K562 (cell line): ENCODE measurements at regions not wholly inside any gene's neighbourhood (a gene's known extent, or its start where the extent isn't known, plus 50 kb on each side); places are given as distances from the start of the nearest gene placed in this dataset.

ENCODE experiments used
- ATAC-seq: fragments of 200-7000 bp; cut with Tn5 transposase; 3 replicates; pipeline ENCODE4 v1.9.1; 2020; ENCODE audit warnings: moderate library complexity
- BruUV-seq: library from RNA; stranded (reverse); fragments of 400-500 nt; replicated peaks from 2 replicates; lab custom pipeline; 2021; lab: Mats Ljungman, UMichigan
- CTCF ChIA-PET: fragments of 300-600 bp; formaldehyde crosslinking; extraction: SDS; loops from one replicate; lab custom pipeline; 2021; ENCODE audit warnings: low intra/inter-chr PET ratio; lab: Yijun Ruan, JAX
- POLR2A ChIA-PET: fragments of 300-600, 350-650 bp; sonication (Branson Sonifier 250); formaldehyde crosslinking; extraction: SDS; loops from one replicate; lab custom pipeline; 2021; ENCODE audit warnings: antibody characterized with exemption, inconsistent platforms; lab: Yijun Ruan, JAX
- DNase-seq, 4 experiments: peaks; one replicate each; pipeline versions ENCODE4 v3.0.0 to v3.0.0-alpha.2; 2011 to 2018; ENCODE audit warnings: low spot score in 3 of 4, mixed read lengths in 3 of 4; ENCODE audit errors: extremely low read depth in 1 of 4
- FAIRE-seq: peaks from 2 replicates; lab custom pipeline; 2011; peaks lifted over from hg19 to GRCh38; lab: Jason Lieb, UNC
- H2AFZ ChIP-seq: 2 replicates; pipeline ENCODE4 v1.6.0; 2011; ENCODE audit warnings: low read depth, low read length, control low read depth, inconsistent platforms
- H3K27ac ChIP-seq: fragments of 200-600 bp; 3 replicates; pipeline ENCODE4 v1.8.0; 2011; ENCODE audit warnings: low read depth, mild to moderate bottlenecking, control low read depth, inconsistent platforms, low read length, moderate library complexity, mixed read lengths; ENCODE audit errors: extremely low read depth
- H3K27me3 ChIP-seq, 2 experiments: fragments of 300-600 bp in 1 of 2; 2 replicates in 1 of 2; 3 replicates in 1 of 2; pipeline versions ENCODE4 v1.6.0 to v1.8.0; 2011; ENCODE audit warnings: inconsistent platforms in 2 of 2, low read length in 2 of 2, mild to moderate bottlenecking in 1 of 2, mixed read lengths in 1 of 2, moderate library complexity in 1 of 2; ENCODE audit not compliant: control insufficient read depth in 2 of 2, insufficient read depth in 2 of 2
- H3K36me3 ChIP-seq: fragments of 300-600 bp; 3 replicates; pipeline ENCODE4 v1.8.0; 2011; ENCODE audit warnings: mild to moderate bottlenecking, low read length, inconsistent platforms; ENCODE audit not compliant: control insufficient read depth, insufficient read depth
- H3K4me1 ChIP-seq, 2 experiments: fragments of 200-600 bp in 1 of 2; replicated peaks in 1 of 2; 2 replicates in 1 of 2; 3 replicates in 1 of 2; pipeline versions ENCODE4 v1.5.1 to v1.8.0; 2011; ENCODE audit warnings: inconsistent platforms in 2 of 2, low read length in 2 of 2, mild to moderate bottlenecking in 1 of 2, mixed read lengths in 1 of 2, moderate library complexity in 1 of 2; ENCODE audit not compliant: control insufficient read depth in 2 of 2, insufficient read depth in 2 of 2
- H3K4me2 ChIP-seq: 2 replicates; pipeline ENCODE4 v1.6.1; 2011; ENCODE audit warnings: low read length, control low read depth, inconsistent platforms, mixed read lengths; ENCODE audit not compliant: insufficient read depth
- H3K4me3 ChIP-seq: fragments of 200-600 bp; sonication (generic), shearing (Covaris generic); 2 replicates; pipeline ENCODE4 v1.5.1; 2016; ENCODE audit warnings: control low read depth, inconsistent platforms
- H3K79me2 ChIP-seq: fragments of 200-600 bp; 3 replicates; pipeline ENCODE4 v1.8.0; 2011; ENCODE audit warnings: low read length, inconsistent platforms; ENCODE audit not compliant: control insufficient read depth, insufficient read depth
- H3K9ac ChIP-seq, 2 experiments: 2 replicates each; pipeline versions ENCODE4 v1.6.0 to v1.6.1; 2011; ENCODE audit warnings: low read depth in 2 of 2, low read length in 2 of 2, control low read depth in 1 of 2, inconsistent platforms in 1 of 2, mild to moderate bottlenecking in 1 of 2, mixed read lengths in 1 of 2; ENCODE audit not compliant: insufficient read depth in 1 of 2
- H3K9me1 ChIP-seq: one replicate; pipeline ENCODE4 v1.6.0; 2011; ENCODE audit warnings: inconsistent platforms, mild to moderate bottlenecking, low read length, moderate library complexity; ENCODE audit not compliant: control insufficient read depth, insufficient read depth
- H3K9me3 ChIP-seq: replicated peaks from 2 replicates; pipeline ENCODE4 v1.5.1; 2011; ENCODE audit warnings: low read depth, low read length, inconsistent platforms; ENCODE audit not compliant: control insufficient read depth, insufficient read depth
- H4K20me1 ChIP-seq: replicated peaks from 2 replicates; pipeline ENCODE4 v1.6.1; 2011; ENCODE audit warnings: low read length, inconsistent platforms, mixed read lengths; ENCODE audit not compliant: control insufficient read depth, insufficient read depth
- CBFB ChIP-seq: sonication (generic); formaldehyde crosslinking; IDR thresholded peaks from 2 replicates; pipeline ENCODE4 v1.4.0; 2020; ENCODE audit warnings: mild to moderate bottlenecking, missing genetic modification reagents
- HDAC6 ChIP-seq: IDR thresholded peaks from 2 replicates; pipeline ENCODE4 v1.6.1; 2012; ENCODE audit warnings: low read depth, mild to moderate bottlenecking, control low read depth, inconsistent platforms, low read length, moderate library complexity
- JUNB ChIP-seq: fragments of 450-650 bp; formaldehyde crosslinking; conservative IDR thresholded peaks from 2 replicates; pipeline ENCODE4 v1.4.0; 2020; ENCODE audit warnings: mild to moderate bottlenecking
- NCOA6 ChIP-seq: fragments of 450-650 bp; IDR thresholded peaks from 2 replicates; pipeline ENCODE4 v1.6.1; 2017; ENCODE audit warnings: mild to moderate bottlenecking
- PHB ChIP-seq: fragments of 250-450 bp; sonication (Bioruptor Pico); IDR thresholded peaks from 2 replicates; pipeline ENCODE4 v1.5.0; 2021
- PML ChIP-seq: IDR thresholded peaks from 2 replicates; pipeline ENCODE4 v1.6.1; 2012; ENCODE audit warnings: low read length, inconsistent platforms
- ZNF431 ChIP-seq: sonication (generic); formaldehyde crosslinking; IDR thresholded peaks from 2 replicates; pipeline ENCODE4 v1.8.0; 2022; ENCODE audit warnings: mild to moderate bottlenecking, missing genetic modification reagents
- ZNF436 ChIP-seq: fragments of 250-450, 450-650 bp; sonication (Bioruptor Pico); formaldehyde crosslinking; IDR thresholded peaks from 2 replicates; pipeline ENCODE4 v1.7.0; 2020; ENCODE audit warnings: mild to moderate bottlenecking
- ZNF696 ChIP-seq: fragments of 250-450 bp; sonication (Bioruptor Pico); conservative IDR thresholded peaks from 2 replicates; pipeline ENCODE4 v1.4.0; 2020; ENCODE audit warnings: mild to moderate bottlenecking, moderate library complexity
- WGBS: fragments of 100-300 bp; shearing (Covaris generic); methylation state at CpG from one replicate; pipeline ENCODE4 v1.1.6; 2016; ENCODE audit warnings: low coverage, mixed read lengths; ENCODE audit not compliant: insufficient coverage; ENCODE audit errors: missing lambda C conversion rate; 5-methylcytosine and 5-hydroxymethylcytosine counted together
- in situ Hi-C: fragments of 300-500 bp; cut with MboI; formaldehyde crosslinking; loops from 4 replicates; pipeline ENCODE4 v1.15.0; 2018; ENCODE audit warnings: inconsistent platforms, mixed read lengths
- intact Hi-C: fragments of 100-400 bp; cut with micrococcal nuclease; formaldehyde crosslinking; loops from 2 replicates; pipeline ENCODE4 v1.14.2; 2022
- TF ChIP-seq, protein P1 (sequence below): sonication (generic); formaldehyde crosslinking; IDR thresholded peaks from 2 replicates; pipeline ENCODE4 v1.8.0; 2022; ENCODE audit warnings: mild to moderate bottlenecking, low read depth, missing genetic modification reagents
- TF ChIP-seq, protein P2 (sequence below): sonication (generic); formaldehyde crosslinking; IDR thresholded peaks from 2 replicates; pipeline ENCODE4 v1.8.0; 2023; ENCODE audit warnings: missing genetic modification reagents, mild to moderate bottlenecking, borderline replicate concordance
- TF ChIP-seq, protein P3 (sequence below): fragments of 250-450 bp; sonication (Bioruptor Pico); IDR thresholded peaks from 2 replicates; pipeline ENCODE4 v1.5.0; 2020; ENCODE audit warnings: mild to moderate bottlenecking, borderline replicate concordance
- TF ChIP-seq, protein P4 (sequence below): sonication (generic); formaldehyde crosslinking; IDR thresholded peaks from 2 replicates; pipeline ENCODE4 v1.9.0; 2022; ENCODE audit warnings: mild to moderate bottlenecking, missing genetic modification reagents

DNA sequence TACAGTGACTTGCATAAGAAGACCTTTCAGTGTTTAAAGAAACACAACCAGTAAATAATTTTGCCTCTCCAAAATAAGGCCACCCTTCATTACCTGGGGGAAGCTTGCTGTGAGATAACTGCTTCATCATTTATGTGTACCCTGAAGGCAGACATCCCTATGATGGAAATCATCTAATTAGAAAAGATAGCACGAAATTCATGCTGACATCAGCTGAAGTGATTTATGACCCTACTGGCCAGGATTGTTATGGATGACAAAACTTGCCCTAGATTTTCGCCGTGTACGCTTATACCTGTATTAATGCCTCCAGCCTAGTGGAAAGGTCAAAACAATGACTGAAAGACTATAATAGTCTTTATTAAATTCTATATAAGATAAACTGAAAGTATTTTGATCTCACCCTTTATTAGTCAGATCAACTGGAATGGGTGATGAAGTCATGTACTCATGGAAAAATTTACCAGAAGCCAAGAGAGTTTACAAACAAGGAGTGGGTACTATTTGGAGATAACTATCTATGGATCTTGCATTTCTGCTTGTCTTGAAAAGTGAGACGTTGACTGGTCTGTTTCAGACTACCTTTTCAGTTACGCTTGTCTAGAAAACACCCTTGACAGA, 114.2 kb downstream of the PPP1R3A start:
- Histone ChIP-seq H3K27me3 (no peaks in the 10 kb centered on the region), H3K9me3 (0 out of 2 replicates have a peak, but pooled peaks cover 1% of the 10 kb centered on the region), H3K4me1 (no peaks in the 10 kb centered on the region), H2AFZ (no peak overlapping the region), H3K4me3 (no peak overlapping the region), H3K36me3 (no peaks in the 10 kb centered on the region), H3K9ac (no peak overlapping the region), H3K79me2 (no peaks in the 10 kb centered on the region), H3K9me1 (no peaks in the 10 kb centered on the region), H3K27ac (no peak overlapping the region), H4K20me1 (no peaks in the 10 kb centered on the region), H3K4me2 (no peak overlapping the region)
- POLR2A ChIA-PET = no interaction called here
- ATAC-seq (no peak), DNase-seq (no peak), FAIRE-seq (no peak)
- CTCF ChIA-PET = no interaction called here
- WGBS = 1% methylated on average over 6 of the region's 6 CpGs
- in situ Hi-C loops = no loop called here
- intact Hi-C loops = no loop called here
- no TSS peak for BruUV-seq
- no peak for TF ChIP-seq CBFB (CRISPR knock-in tag)
- TF ChIP-seq, protein P1, sequence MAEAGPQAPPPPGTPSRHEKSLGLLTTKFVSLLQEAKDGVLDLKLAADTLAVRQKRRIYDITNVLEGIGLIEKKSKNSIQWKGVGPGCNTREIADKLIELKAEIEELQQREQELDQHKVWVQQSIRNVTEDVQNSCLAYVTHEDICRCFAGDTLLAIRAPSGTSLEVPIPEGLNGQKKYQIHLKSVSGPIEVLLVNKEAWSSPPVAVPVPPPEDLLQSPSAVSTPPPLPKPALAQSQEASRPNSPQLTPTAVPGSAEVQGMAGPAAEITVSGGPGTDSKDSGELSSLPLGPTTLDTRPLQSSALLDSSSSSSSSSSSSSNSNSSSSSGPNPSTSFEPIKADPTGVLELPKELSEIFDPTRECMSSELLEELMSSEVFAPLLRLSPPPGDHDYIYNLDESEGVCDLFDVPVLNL (CRISPR knock-in tag) = no peak
- TF ChIP-seq, protein P2, sequence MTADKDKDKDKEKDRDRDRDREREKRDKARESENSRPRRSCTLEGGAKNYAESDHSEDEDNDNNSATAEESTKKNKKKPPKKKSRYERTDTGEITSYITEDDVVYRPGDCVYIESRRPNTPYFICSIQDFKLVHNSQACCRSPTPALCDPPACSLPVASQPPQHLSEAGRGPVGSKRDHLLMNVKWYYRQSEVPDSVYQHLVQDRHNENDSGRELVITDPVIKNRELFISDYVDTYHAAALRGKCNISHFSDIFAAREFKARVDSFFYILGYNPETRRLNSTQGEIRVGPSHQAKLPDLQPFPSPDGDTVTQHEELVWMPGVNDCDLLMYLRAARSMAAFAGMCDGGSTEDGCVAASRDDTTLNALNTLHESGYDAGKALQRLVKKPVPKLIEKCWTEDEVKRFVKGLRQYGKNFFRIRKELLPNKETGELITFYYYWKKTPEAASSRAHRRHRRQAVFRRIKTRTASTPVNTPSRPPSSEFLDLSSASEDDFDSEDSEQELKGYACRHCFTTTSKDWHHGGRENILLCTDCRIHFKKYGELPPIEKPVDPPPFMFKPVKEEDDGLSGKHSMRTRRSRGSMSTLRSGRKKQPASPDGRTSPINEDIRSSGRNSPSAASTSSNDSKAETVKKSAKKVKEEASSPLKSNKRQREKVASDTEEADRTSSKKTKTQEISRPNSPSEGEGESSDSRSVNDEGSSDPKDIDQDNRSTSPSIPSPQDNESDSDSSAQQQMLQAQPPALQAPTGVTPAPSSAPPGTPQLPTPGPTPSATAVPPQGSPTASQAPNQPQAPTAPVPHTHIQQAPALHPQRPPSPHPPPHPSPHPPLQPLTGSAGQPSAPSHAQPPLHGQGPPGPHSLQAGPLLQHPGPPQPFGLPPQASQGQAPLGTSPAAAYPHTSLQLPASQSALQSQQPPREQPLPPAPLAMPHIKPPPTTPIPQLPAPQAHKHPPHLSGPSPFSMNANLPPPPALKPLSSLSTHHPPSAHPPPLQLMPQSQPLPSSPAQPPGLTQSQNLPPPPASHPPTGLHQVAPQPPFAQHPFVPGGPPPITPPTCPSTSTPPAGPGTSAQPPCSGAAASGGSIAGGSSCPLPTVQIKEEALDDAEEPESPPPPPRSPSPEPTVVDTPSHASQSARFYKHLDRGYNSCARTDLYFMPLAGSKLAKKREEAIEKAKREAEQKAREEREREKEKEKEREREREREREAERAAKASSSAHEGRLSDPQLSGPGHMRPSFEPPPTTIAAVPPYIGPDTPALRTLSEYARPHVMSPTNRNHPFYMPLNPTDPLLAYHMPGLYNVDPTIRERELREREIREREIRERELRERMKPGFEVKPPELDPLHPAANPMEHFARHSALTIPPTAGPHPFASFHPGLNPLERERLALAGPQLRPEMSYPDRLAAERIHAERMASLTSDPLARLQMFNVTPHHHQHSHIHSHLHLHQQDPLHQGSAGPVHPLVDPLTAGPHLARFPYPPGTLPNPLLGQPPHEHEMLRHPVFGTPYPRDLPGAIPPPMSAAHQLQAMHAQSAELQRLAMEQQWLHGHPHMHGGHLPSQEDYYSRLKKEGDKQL = no peak
- no peak for TF ChIP-seq HDAC6
- no peak for TF ChIP-seq ZNF696 (CRISPR knock-in tag)
- no peak for TF ChIP-seq ZNF436 (CRISPR knock-in tag)
- TF ChIP-seq, protein P3, sequence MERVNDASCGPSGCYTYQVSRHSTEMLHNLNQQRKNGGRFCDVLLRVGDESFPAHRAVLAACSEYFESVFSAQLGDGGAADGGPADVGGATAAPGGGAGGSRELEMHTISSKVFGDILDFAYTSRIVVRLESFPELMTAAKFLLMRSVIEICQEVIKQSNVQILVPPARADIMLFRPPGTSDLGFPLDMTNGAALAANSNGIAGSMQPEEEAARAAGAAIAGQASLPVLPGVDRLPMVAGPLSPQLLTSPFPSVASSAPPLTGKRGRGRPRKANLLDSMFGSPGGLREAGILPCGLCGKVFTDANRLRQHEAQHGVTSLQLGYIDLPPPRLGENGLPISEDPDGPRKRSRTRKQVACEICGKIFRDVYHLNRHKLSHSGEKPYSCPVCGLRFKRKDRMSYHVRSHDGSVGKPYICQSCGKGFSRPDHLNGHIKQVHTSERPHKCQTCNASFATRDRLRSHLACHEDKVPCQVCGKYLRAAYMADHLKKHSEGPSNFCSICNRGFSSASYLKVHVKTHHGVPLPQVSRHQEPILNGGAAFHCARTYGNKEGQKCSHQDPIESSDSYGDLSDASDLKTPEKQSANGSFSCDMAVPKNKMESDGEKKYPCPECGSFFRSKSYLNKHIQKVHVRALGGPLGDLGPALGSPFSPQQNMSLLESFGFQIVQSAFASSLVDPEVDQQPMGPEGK (CRISPR knock-in tag) = no peak
- TF ChIP-seq, protein P4, sequence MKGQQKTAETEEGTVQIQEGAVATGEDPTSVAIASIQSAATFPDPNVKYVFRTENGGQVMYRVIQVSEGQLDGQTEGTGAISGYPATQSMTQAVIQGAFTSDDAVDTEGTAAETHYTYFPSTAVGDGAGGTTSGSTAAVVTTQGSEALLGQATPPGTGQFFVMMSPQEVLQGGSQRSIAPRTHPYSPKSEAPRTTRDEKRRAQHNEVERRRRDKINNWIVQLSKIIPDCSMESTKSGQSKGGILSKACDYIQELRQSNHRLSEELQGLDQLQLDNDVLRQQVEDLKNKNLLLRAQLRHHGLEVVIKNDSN = no peak
- TF ChIP-seq PHB = no peak
- no peak for TF ChIP-seq PML
- TF ChIP-seq ZNF431 = no peak
- no peak for TF ChIP-seq JUNB (CRISPR knock-in tag)
- no peak for TF ChIP-seq NCOA6
